Heart left ventricle (tissue), 16 donors: ENCODE measurements at regions not wholly inside any gene's neighbourhood (a gene's known extent, or its start where the extent isn't known, plus 50 kb on each side); places are given as distances from the start of the nearest gene placed in this dataset.

Source experiments
- ATAC-seq, 4 donors: fragments of 200-7000 bp; cut with Tn5 transposase; one replicate each; pipeline ENCODE4 v1.9.1; 2020 to 2022; ENCODE audit warnings: moderate library complexity in 4 of 4, mild to moderate bottlenecking in 3 of 4, moderate number of reproducible peaks in 1 of 4
- DNase-seq, 5 donors: peaks; one replicate each; pipeline ENCODE4 v3.0.0-alpha.2; 2020
- H3K27ac ChIP-seq, 12 donors: fragments of 200-600 bp; sonication (generic) in 4 of 12; one replicate each; pipeline versions ENCODE4 v1.5.0 to v1.8.0; 2016 to 2022; ENCODE audit warnings: mild to moderate bottlenecking in 2 of 12
- H3K27me3 ChIP-seq, 9 donors: fragments of 200-600 bp; sonication (generic) in 2 of 9; one replicate each; pipeline versions ENCODE4 v1.5.1 to v1.8.0; 2016 to 2022; ENCODE audit warnings: mild to moderate bottlenecking in 3 of 9
- H3K36me3 ChIP-seq, 9 donors: fragments of 200-600 bp; sonication (generic) in 2 of 9; one replicate each; pipeline versions ENCODE4 v1.5.0 to v1.8.0; 2018 to 2022; ENCODE audit warnings: mild to moderate bottlenecking in 2 of 9
- H3K4me1 ChIP-seq, 12 donors: fragments of 200-600 bp; sonication (generic) in 4 of 12; one replicate each; pipeline versions ENCODE4 v1.5.0 to v1.8.0; 2016 to 2022; ENCODE audit warnings: mild to moderate bottlenecking in 3 of 12
- H3K4me3 ChIP-seq, 12 donors: fragments of 200-600 bp; sonication (generic) in 4 of 12; one replicate each; pipeline versions ENCODE4 v1.5.0 to v1.8.0; 2017 to 2022; ENCODE audit warnings: mild to moderate bottlenecking in 9 of 12, moderate library complexity in 4 of 12
- H3K9me3 ChIP-seq, 12 donors: fragments of 200-600 bp; sonication (generic) in 4 of 12; one replicate each; pipeline versions ENCODE4 v1.5.0 to v1.8.0; 2016 to 2022; ENCODE audit warnings: mild to moderate bottlenecking in 1 of 12
- CTCF ChIP-seq, 12 donors: fragments of 200-600 bp; sonication (generic) in 4 of 12; IDR thresholded peaks; one replicate each; pipeline versions ENCODE4 v1.5.0 to v1.8.0; 2018 to 2022; ENCODE audit warnings: antibody characterized with exemption in 12 of 12, mild to moderate bottlenecking in 5 of 12
- POLR2A ChIP-seq, 2 donors: fragments of 450-650 bp; IDR thresholded peaks; one replicate each; pipeline ENCODE4 v1.6.1; 2017; ENCODE audit warnings: antibody characterized with exemption in 2 of 2, mild to moderate bottlenecking in 2 of 2, moderate library complexity in 2 of 2
- WGBS, 4 donors: extraction: QIAGEN DNeasy Blood & Tissue Kit in 2 of 4; methylation state at CpG; one replicate each; pipeline versions ENCODE4 v1.1.5 to v1.1.7; 2013 to 2018; 5-methylcytosine and 5-hydroxymethylcytosine counted together
- intact Hi-C, 10 donors: fragments of 100-400 bp; cut with DNase I; formaldehyde crosslinking; loops; one replicate each; pipeline versions ENCODE4 v1.11.1 to v1.14.2; 2022
- donor health status: ischemic (EF 13 %, LVEDD 7.1; RV severe dilation, severe dysfunction).
- donor health status: healthy with polysubstance abuse.
- donor health status: DM: no; HTN: yes; CAD: no.
- donor health status: DM: no; HTN: no; CAD: no.
- donor health status: ischemic (EF 25% LVEDD 6.9; RV normal size, moderate dysfunction).
- donor health status: ischemic (EF 25% LVEDD 5.7; RV mildly dilated, moderate dysfunction).
- donor health status: healthy.
- donor health status: DM: yes; HTN: yes; CAD: no.
- donor health status: ischemic (EF 35%, LVEDD 5.7; RV mildly dilated, moderate dysfunction).
- donor health status: nonischemic (EF 11% LVEDD 7.7; RV severe dilation, severe dysfunction).
- donor health status: DM: yes; HTN: yes; CAD: no.
- donor health status: PGD.
- donor health status: ischemic (EF 29% LVEDD 5.4; RV normal size, mild dysfunction).
- donor health status: nonischemic (EF 23%, LVEDD 6.1; RV moderate dilation, normal function).

GRCh38 chr10:131646551-131647525, 254.0 kb upstream of the PPP2R2D start:
- Histone ChIP-seq H3K27ac (no peak overlapping the region), H3K4me3 (no peak overlapping the region), H3K36me3 (no peaks in the 10 kb centered on the region), H3K9me3 (no peaks in the 10 kb centered on the region), H3K27me3 (peaks cover 0 to 52% (median 7%) of the 10 kb centered on the region in 9 donors), H3K4me1 (no peaks in the 10 kb centered on the region)
- WGBS, 4 donors: 62 to 79% (median 65%) methylated on average over 27 to 30 of the region's 30 CpGs
- intact Hi-C loops: no loop called here
- DNase-seq: no peak
- TF ChIP-seq POLR2A (IDR thresholded peaks at IDR 0.05) (no peak), CTCF (IDR thresholded peaks at IDR 0.05) (no peak)
- no peak for ATAC-seq

GRCh38 chr10:131647789-131648188, 253.0 kb upstream of the PPP2R2D start:
- no peak overlapping the region for H3K4me3 ChIP-seq
- peaks cover 0 to 60% (median 14%) of the 10 kb centered on the region in 9 donors for H3K27me3 ChIP-seq
- DNase-seq (no peak), ATAC-seq (no peak)
- no peak for TF ChIP-seq CTCF (IDR thresholded peaks at IDR 0.05)
- no peak for TF ChIP-seq POLR2A (IDR thresholded peaks at IDR 0.05)
- 71 to 80% (median 73%) methylated on average over 7 to 11 of the region's 11 CpGs for WGBS, 4 donors
- H3K9me3 ChIP-seq: no peaks in the 10 kb centered on the region
- H3K27ac ChIP-seq: no peak overlapping the region
- H3K36me3 ChIP-seq: no peaks in the 10 kb centered on the region
- H3K4me1 ChIP-seq: no peaks in the 10 kb centered on the region
- intact Hi-C loops: no loop called here

- Histone ChIP-seq H3K27ac (no peak overlapping the region), H3K4me1 (no peaks in the 10 kb centered on the region), H3K36me3 (no peaks in the 10 kb centered on the region), H3K9me3 (no peaks in the 10 kb centered on the region), H3K27me3 (peaks cover 0 to 67% (median 14%) of the 10 kb centered on the region in 9 donors), H3K4me3 (no peak overlapping the region)
- TF ChIP-seq POLR2A (IDR thresholded peaks at IDR 0.05) (no peak), CTCF (IDR thresholded peaks at IDR 0.05) (no peak)
- no peak for DNase-seq
- intact Hi-C loops: no loop called here
- no peak for ATAC-seq
- 64 to 69% (median 67%) methylated on average over 7 to 8 of the region's 8 CpGs for WGBS, 4 donors
These were observed 252.3 kb upstream of the PPP2R2D start for GRCh38 chr10:131648386-131649020.

GRCh38 chr10:131649617-131650016, 251.2 kb upstream of the PPP2R2D start:
- 54 to 64% (median 58%) methylated on average over 6 of the region's 6 CpGs for WGBS, 4 donors
- Histone ChIP-seq H3K9me3 (no peaks in the 10 kb centered on the region), H3K27me3 (peaks cover 0 to 77% (median 16%) of the 10 kb centered on the region in 9 donors), H3K4me3 (no peak overlapping the region), H3K36me3 (no peaks in the 10 kb centered on the region), H3K27ac (no peak overlapping the region), H3K4me1 (no peaks in the 10 kb centered on the region)
- TF ChIP-seq POLR2A (IDR thresholded peaks at IDR 0.05): no peak
- no peak for TF ChIP-seq CTCF (IDR thresholded peaks at IDR 0.05)
- intact Hi-C loops: no loop called here
- DNase-seq (no peak), ATAC-seq (no peak)
